ENCODE measurements at regions not wholly inside any gene's neighbourhood (a gene's known extent, or its start where the extent isn't known, plus 50 kb on each side); places are given as distances from the start of the nearest gene placed in this dataset.

- no peak for DNase-seq (ENCODE audit: low spot score)
- no peaks in the 10 kb centered on the region for H3K36me3 Mint-ChIP-seq (ENCODE audit: low read depth)
- no peak overlapping the region for H3K27ac Mint-ChIP-seq (ENCODE audit: unreplicated experiment)
- H3K4me3 Mint-ChIP-seq (ENCODE audit: unreplicated experiment): no peak overlapping the region
- no peaks in the 10 kb centered on the region for H3K27me3 Mint-ChIP-seq (ENCODE audit: low read depth)
- H3K9me3 Mint-ChIP-seq (ENCODE audit: low read depth): no peaks in the 10 kb centered on the region
- peaks cover 6% of the 10 kb centered on the region for H3K4me1 Mint-ChIP-seq (ENCODE audit: low read depth)
- TF ChIP-seq CTCF (IDR thresholded peaks at IDR 0.05): no peak
These were observed 100.3 kb upstream of the GUCY1A1 start for GRCh38 chr4:155566354-155566753.

- Mint-ChIP-seq H3K27ac (ENCODE audit: unreplicated experiment) (no peak overlapping the region), H3K9me3 (ENCODE audit: low read depth) (no peaks in the 10 kb centered on the region), H3K36me3 (ENCODE audit: low read depth) (no peaks in the 10 kb centered on the region), H3K4me1 (ENCODE audit: low read depth) (peaks cover 6% of the 10 kb centered on the region), H3K4me3 (ENCODE audit: unreplicated experiment) (no peak overlapping the region), H3K27me3 (ENCODE audit: low read depth) (no peaks in the 10 kb centered on the region)
- DNase-seq (ENCODE audit: low spot score): no peak
- no peak for TF ChIP-seq CTCF (IDR thresholded peaks at IDR 0.05)
These were observed 100.9 kb upstream of the GUCY1A1 start for GRCh38 chr4:155565776-155566175.

GRCh38 chr4:155565330-155565729, 101.3 kb upstream of the GUCY1A1 start:
- no peaks in the 10 kb centered on the region for H3K36me3 Mint-ChIP-seq (ENCODE audit: low read depth)
- no peaks in the 10 kb centered on the region for H3K9me3 Mint-ChIP-seq (ENCODE audit: low read depth)

GRCh38 chr4:155564880-155565279, 101.8 kb upstream of the GUCY1A1 start:
- H3K27ac Mint-ChIP-seq (ENCODE audit: unreplicated experiment): no peak overlapping the region
- no peak for DNase-seq (ENCODE audit: low spot score)
- TF ChIP-seq CTCF (IDR thresholded peaks at IDR 0.05): no peak
- H3K36me3 Mint-ChIP-seq (ENCODE audit: low read depth): no peaks in the 10 kb centered on the region
- H3K4me1 Mint-ChIP-seq (ENCODE audit: low read depth): peaks cover 10% of the 10 kb centered on the region
- H3K27me3 Mint-ChIP-seq (ENCODE audit: low read depth): no peaks in the 10 kb centered on the region
- H3K9me3 Mint-ChIP-seq (ENCODE audit: low read depth): no peaks in the 10 kb centered on the region
- H3K4me3 Mint-ChIP-seq (ENCODE audit: unreplicated experiment): no peak overlapping the region

More at GRCh38 chr4:155565330-155565729, 101.3 kb upstream of the GUCY1A1 start:
- TF ChIP-seq CTCF (IDR thresholded peaks at IDR 0.05): no peak
- no peaks in the 10 kb centered on the region for H3K27me3 Mint-ChIP-seq (ENCODE audit: low read depth)
- H3K27ac Mint-ChIP-seq (ENCODE audit: unreplicated experiment): no peak overlapping the region
- H3K4me1 Mint-ChIP-seq (ENCODE audit: low read depth): peaks cover 6% of the 10 kb centered on the region
- no peak overlapping the region for H3K4me3 Mint-ChIP-seq (ENCODE audit: unreplicated experiment)
- no peak for DNase-seq (ENCODE audit: low spot score)

GRCh38 chr4:155564086-155564485, 102.6 kb upstream of the GUCY1A1 start:
- no peaks in the 10 kb centered on the region for H3K36me3 Mint-ChIP-seq (ENCODE audit: low read depth)
- no peaks in the 10 kb centered on the region for H3K27me3 Mint-ChIP-seq (ENCODE audit: low read depth)
- no peaks in the 10 kb centered on the region for H3K9me3 Mint-ChIP-seq (ENCODE audit: low read depth)
- H3K4me1 Mint-ChIP-seq (ENCODE audit: low read depth): peaks cover 11% of the 10 kb centered on the region
- DNase-seq (ENCODE audit: low spot score): no peak
- TF ChIP-seq CTCF (IDR thresholded peaks at IDR 0.05): no peak
- no peak overlapping the region for H3K27ac Mint-ChIP-seq (ENCODE audit: unreplicated experiment)
- no peak overlapping the region for H3K4me3 Mint-ChIP-seq (ENCODE audit: unreplicated experiment)

Data from chondrocyte (in vitro differentiated cells).